ENCODE measurements at regions not wholly inside any gene's neighbourhood (a gene's known extent, or its start where the extent isn't known, plus 50 kb on each side); places are given as distances from the start of the nearest gene placed in this dataset.

- TF ChIP-seq, protein P1, sequence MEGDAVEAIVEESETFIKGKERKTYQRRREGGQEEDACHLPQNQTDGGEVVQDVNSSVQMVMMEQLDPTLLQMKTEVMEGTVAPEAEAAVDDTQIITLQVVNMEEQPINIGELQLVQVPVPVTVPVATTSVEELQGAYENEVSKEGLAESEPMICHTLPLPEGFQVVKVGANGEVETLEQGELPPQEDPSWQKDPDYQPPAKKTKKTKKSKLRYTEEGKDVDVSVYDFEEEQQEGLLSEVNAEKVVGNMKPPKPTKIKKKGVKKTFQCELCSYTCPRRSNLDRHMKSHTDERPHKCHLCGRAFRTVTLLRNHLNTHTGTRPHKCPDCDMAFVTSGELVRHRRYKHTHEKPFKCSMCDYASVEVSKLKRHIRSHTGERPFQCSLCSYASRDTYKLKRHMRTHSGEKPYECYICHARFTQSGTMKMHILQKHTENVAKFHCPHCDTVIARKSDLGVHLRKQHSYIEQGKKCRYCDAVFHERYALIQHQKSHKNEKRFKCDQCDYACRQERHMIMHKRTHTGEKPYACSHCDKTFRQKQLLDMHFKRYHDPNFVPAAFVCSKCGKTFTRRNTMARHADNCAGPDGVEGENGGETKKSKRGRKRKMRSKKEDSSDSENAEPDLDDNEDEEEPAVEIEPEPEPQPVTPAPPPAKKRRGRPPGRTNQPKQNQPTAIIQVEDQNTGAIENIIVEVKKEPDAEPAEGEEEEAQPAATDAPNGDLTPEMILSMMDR (IDR thresholded peaks at IDR 0.05), result no peak
- no peak for TF ChIP-seq EZH2phosphoT487 (IDR thresholded peaks at IDR 0.05)
These were observed 448.7 kb downstream of the LTN1 start for GRCh38 chr21:28543975-28544374.
